GM12874 (cell line): ENCODE measurements at regions not wholly inside any gene's neighbourhood (a gene's known extent, or its start where the extent isn't known, plus 50 kb on each side); places are given as distances from the start of the nearest gene placed in this dataset.

Experiments used
- TF ChIP-seq, protein P1 (sequence below): IDR thresholded peaks from 2 replicates; pipeline ENCODE4 v1.5.1; 2011; ENCODE audit warnings: low read depth, mild to moderate bottlenecking, control low read depth, low read length, moderate library complexity; ENCODE audit not compliant: insufficient read depth

GRCh38 chr9:13529321-13530104 lies 250.0 kb upstream of the MPDZ start:
- TF ChIP-seq, protein P1, sequence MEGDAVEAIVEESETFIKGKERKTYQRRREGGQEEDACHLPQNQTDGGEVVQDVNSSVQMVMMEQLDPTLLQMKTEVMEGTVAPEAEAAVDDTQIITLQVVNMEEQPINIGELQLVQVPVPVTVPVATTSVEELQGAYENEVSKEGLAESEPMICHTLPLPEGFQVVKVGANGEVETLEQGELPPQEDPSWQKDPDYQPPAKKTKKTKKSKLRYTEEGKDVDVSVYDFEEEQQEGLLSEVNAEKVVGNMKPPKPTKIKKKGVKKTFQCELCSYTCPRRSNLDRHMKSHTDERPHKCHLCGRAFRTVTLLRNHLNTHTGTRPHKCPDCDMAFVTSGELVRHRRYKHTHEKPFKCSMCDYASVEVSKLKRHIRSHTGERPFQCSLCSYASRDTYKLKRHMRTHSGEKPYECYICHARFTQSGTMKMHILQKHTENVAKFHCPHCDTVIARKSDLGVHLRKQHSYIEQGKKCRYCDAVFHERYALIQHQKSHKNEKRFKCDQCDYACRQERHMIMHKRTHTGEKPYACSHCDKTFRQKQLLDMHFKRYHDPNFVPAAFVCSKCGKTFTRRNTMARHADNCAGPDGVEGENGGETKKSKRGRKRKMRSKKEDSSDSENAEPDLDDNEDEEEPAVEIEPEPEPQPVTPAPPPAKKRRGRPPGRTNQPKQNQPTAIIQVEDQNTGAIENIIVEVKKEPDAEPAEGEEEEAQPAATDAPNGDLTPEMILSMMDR: no peak

DNA sequence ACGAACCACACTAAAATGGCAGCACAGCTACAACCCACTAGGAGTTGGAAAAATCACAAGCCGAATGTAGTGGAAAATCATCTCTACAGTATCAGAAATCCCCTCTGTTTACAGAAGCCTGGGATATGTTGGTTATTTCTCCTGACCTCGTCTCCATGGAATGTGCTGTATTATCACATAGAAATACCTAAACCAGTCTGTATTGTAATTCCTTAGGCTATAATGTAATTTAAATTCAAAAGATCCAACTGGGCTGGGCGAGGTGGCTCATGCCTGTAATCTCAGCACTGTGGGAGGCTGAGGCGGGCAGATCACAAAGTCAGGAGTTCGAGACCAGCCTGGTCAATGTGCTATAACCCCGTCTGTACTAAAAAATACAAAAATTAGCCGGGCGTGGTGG lies 244.8 kb upstream of the MPDZ start:
- TF ChIP-seq, protein P1: no peak

DNA sequence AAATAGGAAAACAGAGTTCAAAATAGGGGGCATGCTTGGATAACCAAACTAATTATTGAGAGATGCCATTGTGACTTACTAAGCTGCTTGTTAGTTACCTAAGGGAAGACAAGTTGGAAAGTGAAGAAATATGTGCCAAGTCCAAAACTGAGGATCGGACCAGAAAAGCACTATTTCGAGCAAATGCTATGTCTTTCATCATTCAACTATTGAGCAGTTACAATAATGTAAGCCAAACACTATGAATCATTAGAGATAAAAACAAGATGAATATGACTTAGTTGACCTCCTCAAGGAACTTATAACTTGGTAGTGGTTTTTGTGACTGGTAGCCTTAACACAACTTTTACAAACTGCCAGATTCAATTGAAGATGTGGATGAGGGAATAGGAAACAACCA lies 240.6 kb upstream of the MPDZ start:
- TF ChIP-seq, protein P1: no peak

- TF ChIP-seq, protein P1: no peak
Measured at GRCh38 chr9:13513716-13514444, 234.4 kb upstream of the MPDZ start.

GRCh38 chr9:13513286-13513685 lies 233.8 kb upstream of the MPDZ start:
- TF ChIP-seq, protein P1: no peak

- TF ChIP-seq, protein P1: no peak
Measured at GRCh38 chr9:13508681-13509080, 229.2 kb upstream of the MPDZ start.

DNA sequence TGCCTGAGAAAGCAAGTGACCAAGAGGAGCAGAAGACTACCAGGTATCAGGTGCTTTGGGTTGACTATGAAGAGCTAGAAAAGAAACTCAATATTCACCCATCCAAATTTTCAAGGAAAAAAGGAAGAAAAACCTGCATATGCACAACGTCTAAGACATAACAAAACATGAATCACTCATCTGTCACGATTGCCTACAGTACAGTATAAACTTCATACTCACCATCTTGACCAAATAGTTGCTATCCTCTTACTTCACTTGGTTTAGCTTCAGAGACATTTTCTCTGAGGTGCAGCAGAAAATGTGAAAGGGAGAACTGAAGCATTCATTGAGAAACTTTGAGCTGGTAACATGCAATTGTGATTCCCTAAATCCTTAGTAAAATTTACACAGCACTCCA lies 228.6 kb upstream of the MPDZ start:
- TF ChIP-seq, protein P1: no peak
